ENCODE measurements at regions not wholly inside any gene's neighbourhood (a gene's known extent, or its start where the extent isn't known, plus 50 kb on each side); places are given as distances from the start of the nearest gene placed in this dataset.

DNA sequence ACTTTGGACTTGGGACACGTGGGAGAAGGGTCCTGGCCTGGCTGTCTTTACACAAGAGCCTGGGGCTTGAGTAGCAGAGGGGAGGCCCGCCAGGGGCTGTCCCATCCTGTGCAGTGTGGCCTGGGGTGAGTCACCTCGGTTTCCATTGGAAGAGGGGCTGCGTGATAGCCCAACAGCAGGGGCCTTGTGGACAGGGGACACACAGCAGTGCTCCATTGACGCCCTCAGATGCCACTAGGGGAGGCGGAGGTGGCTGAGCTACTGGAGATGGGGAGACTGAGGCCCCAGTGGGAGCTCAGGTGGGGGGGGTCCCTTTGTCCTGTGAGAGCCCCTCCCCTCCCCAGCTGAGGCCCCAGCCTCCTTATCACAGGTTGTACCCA lies 50.0 kb upstream of the RNU6ATAC start:
- H3K27me3 ChIP-seq (ENCODE audit: control insufficient read depth in 3 of 3, insufficient read depth in 3 of 3, low read length in 3 of 3) = no peaks in the 10 kb centered on the region
- peaks cover 0 to 4% (median 0%) of the 10 kb centered on the region in 3 donors for H3K9me3 ChIP-seq (ENCODE audit: control insufficient read depth in 3 of 3, low read length in 3 of 3)
- no peak overlapping the region for H3K4me3 ChIP-seq (ENCODE audit: low read length in 3 of 3)
- H3K4me1 ChIP-seq (ENCODE audit: control insufficient read depth in 3 of 3, insufficient read depth in 3 of 3, low read length in 3 of 3) = peaks cover 28 to 38% (median 36%) of the 10 kb centered on the region in 3 donors
- peak overlapping the region in 1 of 3 donors; percentile 25 for H3K9ac ChIP-seq (ENCODE audit: low read depth in 1 of 3, low read length in 3 of 3)
- H3K36me3 ChIP-seq (ENCODE audit: control insufficient read depth in 3 of 3, insufficient read depth in 3 of 3, low read length in 3 of 3) = no peaks in the 10 kb centered on the region
- H3K27ac ChIP-seq (ENCODE audit: low read depth, low read length) = no peak overlapping the region

DNA sequence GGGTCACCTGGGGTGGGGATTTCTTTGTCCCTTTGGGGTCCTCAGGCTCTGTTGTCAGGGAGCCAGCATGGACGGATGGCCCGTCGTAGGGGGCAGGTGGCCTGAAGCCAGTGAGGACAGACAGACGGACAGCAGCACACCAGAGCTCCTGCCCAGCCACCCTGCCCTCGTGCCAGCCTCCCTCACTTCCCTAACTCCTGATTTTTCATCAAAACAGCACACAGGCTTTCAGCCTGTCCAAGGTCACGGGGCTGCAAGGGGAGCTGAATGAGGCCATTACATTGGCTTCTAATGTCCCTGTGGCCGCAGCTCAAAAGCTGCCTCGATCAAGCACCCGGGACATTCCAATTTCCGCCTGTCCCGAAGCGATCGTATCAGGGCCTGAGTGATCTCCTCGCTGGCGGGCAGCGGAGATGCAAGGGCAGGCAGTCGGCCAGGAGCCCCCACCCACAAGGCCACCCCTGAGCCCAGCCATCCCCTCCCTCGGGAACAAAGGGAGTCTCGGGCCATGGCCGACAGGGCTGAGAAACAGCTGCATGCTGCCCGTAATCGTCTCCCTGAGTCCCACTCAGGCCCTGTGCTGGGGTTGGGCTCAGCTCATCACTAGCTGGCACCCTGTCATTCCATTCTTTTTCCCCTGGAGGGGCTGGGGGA lies 50.5 kb upstream of the RNU6ATAC start:
- H3K9me3 ChIP-seq (ENCODE audit: control insufficient read depth in 3 of 3, low read length in 3 of 3) = peaks cover 0 to 4% (median 0%) of the 10 kb centered on the region in 3 donors
- peak overlapping the region; percentile 60 for H3K27ac ChIP-seq (ENCODE audit: low read depth, low read length)
- peak overlapping the region in 1 of 3 donors; percentile 16 for H3K9ac ChIP-seq (ENCODE audit: low read depth in 1 of 3, low read length in 3 of 3)
- no peak overlapping the region for H3K4me3 ChIP-seq (ENCODE audit: low read length in 3 of 3)
- no peaks in the 10 kb centered on the region for H3K27me3 ChIP-seq (ENCODE audit: control insufficient read depth in 3 of 3, insufficient read depth in 3 of 3, low read length in 3 of 3)
- H3K36me3 ChIP-seq (ENCODE audit: control insufficient read depth in 3 of 3, insufficient read depth in 3 of 3, low read length in 3 of 3) = no peaks in the 10 kb centered on the region
- peaks cover 22 to 32% (median 31%) of the 10 kb centered on the region in 3 donors for H3K4me1 ChIP-seq (ENCODE audit: control insufficient read depth in 3 of 3, insufficient read depth in 3 of 3, low read length in 3 of 3)

DNA sequence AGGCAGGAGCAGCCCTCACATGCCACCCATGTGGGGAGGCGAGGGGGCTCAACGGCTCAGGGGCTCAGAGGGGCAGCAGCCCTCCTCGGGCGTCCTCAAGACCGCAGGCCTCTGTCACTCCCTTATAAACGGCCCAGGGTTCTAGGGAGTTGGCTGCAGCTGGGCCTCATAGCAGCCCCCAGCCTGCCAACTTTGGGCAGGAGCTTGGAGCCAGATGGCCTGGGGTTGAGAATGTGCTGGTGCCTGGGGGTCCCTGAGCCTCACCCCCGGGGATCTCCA lies 51.0 kb upstream of the RNU6ATAC start:
- Histone ChIP-seq H3K36me3 (ENCODE audit: control insufficient read depth in 3 of 3, insufficient read depth in 3 of 3, low read length in 3 of 3) (no peaks in the 10 kb centered on the region), H3K9me3 (ENCODE audit: control insufficient read depth in 3 of 3, low read length in 3 of 3) (peaks cover 0 to 4% (median 0%) of the 10 kb centered on the region in 3 donors), H3K4me3 (ENCODE audit: low read length in 3 of 3) (no peak overlapping the region), H3K27me3 (ENCODE audit: control insufficient read depth in 3 of 3, insufficient read depth in 3 of 3, low read length in 3 of 3) (no peaks in the 10 kb centered on the region), H3K9ac (ENCODE audit: low read depth in 1 of 3, low read length in 3 of 3) (no peak overlapping the region), H3K4me1 (ENCODE audit: control insufficient read depth in 3 of 3, insufficient read depth in 3 of 3, low read length in 3 of 3) (peaks cover 18 to 28% (median 26%) of the 10 kb centered on the region in 3 donors), H3K27ac (ENCODE audit: low read depth, low read length) (peak overlapping the region; percentile 60)

DNA sequence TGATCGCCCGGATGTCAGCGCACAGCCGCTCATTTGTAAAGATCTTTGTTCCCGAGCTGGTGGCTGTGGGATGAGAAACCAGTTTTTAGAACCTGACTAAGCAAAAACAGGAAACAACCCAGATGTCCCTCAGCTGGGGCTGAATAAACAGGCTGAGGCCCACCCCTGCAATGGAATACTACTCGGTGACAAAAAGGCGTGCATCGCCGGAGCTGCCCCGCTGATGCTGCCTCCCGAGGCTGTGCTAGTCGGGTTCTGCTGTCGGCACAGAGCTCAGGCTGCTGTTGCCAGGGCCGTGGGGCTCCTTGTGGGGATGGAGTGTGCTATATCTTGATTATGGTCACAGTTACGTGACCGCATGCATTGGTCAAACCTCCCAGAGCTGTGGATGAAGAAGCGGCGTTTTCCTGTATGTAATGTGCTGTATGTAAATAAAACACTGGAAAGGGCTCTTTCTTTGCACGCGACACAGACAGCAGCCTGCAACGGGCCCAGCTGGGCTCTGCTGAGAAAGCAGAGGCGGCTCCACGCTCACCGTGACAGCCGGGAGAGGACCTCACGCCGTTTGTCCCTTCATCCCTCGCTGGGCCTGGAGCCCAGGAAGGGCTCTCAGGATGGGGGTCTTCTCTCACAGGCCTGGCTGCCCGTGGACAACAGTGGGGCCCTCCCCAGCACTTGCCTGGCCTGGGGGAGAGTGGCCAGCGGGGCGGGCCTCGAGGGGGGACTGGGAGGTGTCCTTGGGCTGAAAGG lies 51.5 kb upstream of the RNU6ATAC start:
- no peaks in the 10 kb centered on the region for H3K27me3 ChIP-seq (ENCODE audit: control insufficient read depth in 3 of 3, insufficient read depth in 3 of 3, low read length in 3 of 3)
- peaks cover 0 to 4% (median 0%) of the 10 kb centered on the region in 3 donors for H3K9me3 ChIP-seq (ENCODE audit: control insufficient read depth in 3 of 3, low read length in 3 of 3)
- H3K4me3 ChIP-seq (ENCODE audit: low read length in 3 of 3) = no peak overlapping the region
- no peak overlapping the region for H3K9ac ChIP-seq (ENCODE audit: low read depth in 1 of 3, low read length in 3 of 3)
- peak overlapping the region; percentile 60 for H3K27ac ChIP-seq (ENCODE audit: low read depth, low read length)
- peaks cover 13 to 23% (median 21%) of the 10 kb centered on the region in 3 donors for H3K4me1 ChIP-seq (ENCODE audit: control insufficient read depth in 3 of 3, insufficient read depth in 3 of 3, low read length in 3 of 3)
- H3K36me3 ChIP-seq (ENCODE audit: control insufficient read depth in 3 of 3, insufficient read depth in 3 of 3, low read length in 3 of 3) = no peaks in the 10 kb centered on the region

DNA sequence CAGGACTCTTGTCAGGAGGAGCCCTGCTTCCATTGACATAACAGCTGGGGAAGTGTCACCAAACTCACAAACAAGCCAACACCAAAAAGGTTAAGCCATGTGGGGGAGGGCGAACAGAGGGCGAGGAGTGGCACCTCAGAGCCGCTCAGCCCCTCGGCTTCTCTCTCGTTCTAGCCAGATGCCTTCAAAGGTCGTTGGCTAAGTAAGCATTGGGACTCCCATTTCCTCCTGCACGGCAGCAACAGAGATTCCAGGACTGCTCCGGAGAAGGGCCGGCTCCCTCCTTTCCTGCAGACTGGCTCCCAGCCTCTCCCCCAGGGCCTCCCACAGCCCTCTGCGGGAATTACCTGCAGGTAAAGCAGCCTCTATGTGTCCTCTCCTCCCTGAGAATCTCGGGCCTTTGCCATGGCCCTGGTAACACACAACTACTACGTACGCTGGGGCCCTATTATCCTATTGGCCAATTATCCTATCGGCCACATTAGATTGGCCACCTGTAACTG lies 52.1 kb upstream of the RNU6ATAC start:
- Histone ChIP-seq H3K27ac (ENCODE audit: low read depth, low read length) (no peak overlapping the region), H3K4me3 (ENCODE audit: low read length in 3 of 3) (no peak overlapping the region), H3K9ac (ENCODE audit: low read depth in 1 of 3, low read length in 3 of 3) (no peak overlapping the region), H3K4me1 (ENCODE audit: control insufficient read depth in 3 of 3, insufficient read depth in 3 of 3, low read length in 3 of 3) (peaks cover 7 to 16% (median 15%) of the 10 kb centered on the region in 3 donors), H3K9me3 (ENCODE audit: control insufficient read depth in 3 of 3, low read length in 3 of 3) (peaks cover 0 to 4% (median 0%) of the 10 kb centered on the region in 3 donors), H3K27me3 (ENCODE audit: control insufficient read depth in 3 of 3, insufficient read depth in 3 of 3, low read length in 3 of 3) (no peaks in the 10 kb centered on the region), H3K36me3 (ENCODE audit: control insufficient read depth in 3 of 3, insufficient read depth in 3 of 3, low read length in 3 of 3) (no peaks in the 10 kb centered on the region)

DNA sequence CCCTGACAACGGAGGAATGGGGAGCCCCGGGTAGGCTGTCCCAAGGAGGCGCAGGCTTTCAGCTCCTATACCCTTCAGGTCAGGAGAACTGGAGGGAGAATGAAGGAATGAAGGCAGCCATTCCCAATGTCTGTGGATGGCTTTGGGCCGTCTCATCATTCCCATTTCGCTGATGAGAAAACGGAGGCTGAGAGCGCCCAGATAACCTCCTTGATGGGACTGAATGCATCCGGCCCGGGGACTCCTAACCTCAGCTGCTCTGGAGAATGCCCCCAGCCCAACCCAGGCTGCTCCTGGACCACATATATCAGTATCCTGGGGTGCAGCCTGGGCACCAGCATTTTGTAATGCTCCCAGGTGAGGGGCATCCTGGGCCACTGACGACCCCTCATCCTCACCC lies 52.6 kb upstream of the RNU6ATAC start:
- Histone ChIP-seq H3K4me3 (ENCODE audit: low read length in 3 of 3) (no peak overlapping the region), H3K4me1 (ENCODE audit: control insufficient read depth in 3 of 3, insufficient read depth in 3 of 3, low read length in 3 of 3) (peaks cover 7 to 15% (median 13%) of the 10 kb centered on the region in 3 donors), H3K36me3 (ENCODE audit: control insufficient read depth in 3 of 3, insufficient read depth in 3 of 3, low read length in 3 of 3) (no peaks in the 10 kb centered on the region), H3K27me3 (ENCODE audit: control insufficient read depth in 3 of 3, insufficient read depth in 3 of 3, low read length in 3 of 3) (no peaks in the 10 kb centered on the region), H3K27ac (ENCODE audit: low read depth, low read length) (no peak overlapping the region), H3K9me3 (ENCODE audit: control insufficient read depth in 3 of 3, low read length in 3 of 3) (peaks cover 0 to 4% (median 0%) of the 10 kb centered on the region in 3 donors), H3K9ac (ENCODE audit: low read depth in 1 of 3, low read length in 3 of 3) (no peak overlapping the region)

DNA sequence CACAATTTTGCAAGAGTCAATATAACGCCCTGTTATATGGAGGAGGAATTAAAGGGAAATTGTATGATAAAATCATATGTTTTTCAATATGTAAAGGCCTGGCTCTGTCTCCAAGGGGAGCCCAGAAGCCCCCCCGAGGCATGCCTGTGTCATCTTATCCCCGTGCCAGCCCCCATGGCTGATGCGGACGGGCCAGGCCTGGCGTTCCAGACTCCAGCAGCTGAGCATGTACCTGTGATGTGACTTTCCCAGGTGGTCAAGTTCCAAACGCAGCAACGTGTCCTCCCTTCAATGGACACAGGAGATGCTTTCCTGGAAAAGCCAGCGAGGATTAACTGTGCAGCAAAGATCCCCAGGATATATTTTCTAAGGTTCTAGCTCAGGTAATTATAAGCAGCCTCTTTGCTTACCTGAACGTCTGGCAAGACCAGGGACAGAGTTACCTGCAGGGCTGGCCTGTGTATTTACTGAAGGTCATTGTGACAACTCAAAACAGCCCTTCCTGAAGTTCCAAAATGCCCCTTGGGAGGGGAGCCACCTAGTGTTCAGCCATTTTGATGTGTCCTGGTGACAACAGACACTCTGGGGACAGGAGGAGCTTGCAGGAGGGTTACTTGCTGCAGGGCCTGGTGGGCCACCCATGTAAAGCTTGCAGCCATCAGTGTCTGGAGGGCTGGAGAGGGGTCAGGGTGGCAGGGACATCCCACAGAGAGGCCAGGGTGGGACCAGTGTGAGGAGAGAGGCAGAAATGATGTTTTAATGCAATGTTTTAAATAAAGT lies 53.3 kb upstream of the RNU6ATAC start:
- Histone ChIP-seq H3K27me3 (ENCODE audit: control insufficient read depth in 3 of 3, insufficient read depth in 3 of 3, low read length in 3 of 3) (no peaks in the 10 kb centered on the region), H3K36me3 (ENCODE audit: control insufficient read depth in 3 of 3, insufficient read depth in 3 of 3, low read length in 3 of 3) (no peaks in the 10 kb centered on the region), H3K9ac (ENCODE audit: low read depth in 1 of 3, low read length in 3 of 3) (no peak overlapping the region), H3K9me3 (ENCODE audit: control insufficient read depth in 3 of 3, low read length in 3 of 3) (peaks cover 0 to 4% (median 0%) of the 10 kb centered on the region in 3 donors), H3K4me1 (ENCODE audit: control insufficient read depth in 3 of 3, insufficient read depth in 3 of 3, low read length in 3 of 3) (peaks cover 7 to 15% (median 13%) of the 10 kb centered on the region in 3 donors), H3K4me3 (ENCODE audit: low read length in 3 of 3) (no peak overlapping the region), H3K27ac (ENCODE audit: low read depth, low read length) (no peak overlapping the region)

DNA sequence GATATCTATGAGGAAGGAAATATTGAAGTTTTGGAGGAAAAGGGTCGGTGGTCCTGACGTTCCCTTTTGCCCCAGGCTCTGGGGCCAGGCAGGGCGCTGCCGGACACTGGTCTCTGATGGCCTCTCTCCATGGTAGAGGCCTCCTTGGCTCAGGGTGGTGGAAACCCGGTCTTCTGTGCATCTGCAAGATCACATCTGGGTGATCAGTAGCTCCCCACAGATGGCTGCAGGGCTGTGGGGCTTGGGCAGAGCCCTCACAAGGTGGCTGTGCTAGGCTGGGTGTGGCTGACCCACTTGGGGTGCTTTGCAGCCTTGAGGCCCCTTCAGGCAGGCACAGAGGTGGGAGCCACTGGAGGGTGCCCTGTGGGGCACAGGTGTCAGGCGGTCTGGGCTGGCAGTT lies 53.9 kb upstream of the RNU6ATAC start:
- H3K9me3 ChIP-seq (ENCODE audit: control insufficient read depth in 3 of 3, low read length in 3 of 3) = no peaks in the 10 kb centered on the region
- no peaks in the 10 kb centered on the region for H3K27me3 ChIP-seq (ENCODE audit: control insufficient read depth in 3 of 3, insufficient read depth in 3 of 3, low read length in 3 of 3)
- peaks cover 7 to 15% (median 13%) of the 10 kb centered on the region in 3 donors for H3K4me1 ChIP-seq (ENCODE audit: control insufficient read depth in 3 of 3, insufficient read depth in 3 of 3, low read length in 3 of 3)
- peak overlapping the region in 1 of 3 donors; percentile 3 for H3K9ac ChIP-seq (ENCODE audit: low read depth in 1 of 3, low read length in 3 of 3)
- no peak overlapping the region for H3K4me3 ChIP-seq (ENCODE audit: low read length in 3 of 3)
- no peak overlapping the region for H3K27ac ChIP-seq (ENCODE audit: low read depth, low read length)
- no peaks in the 10 kb centered on the region for H3K36me3 ChIP-seq (ENCODE audit: control insufficient read depth in 3 of 3, insufficient read depth in 3 of 3, low read length in 3 of 3)

DNA sequence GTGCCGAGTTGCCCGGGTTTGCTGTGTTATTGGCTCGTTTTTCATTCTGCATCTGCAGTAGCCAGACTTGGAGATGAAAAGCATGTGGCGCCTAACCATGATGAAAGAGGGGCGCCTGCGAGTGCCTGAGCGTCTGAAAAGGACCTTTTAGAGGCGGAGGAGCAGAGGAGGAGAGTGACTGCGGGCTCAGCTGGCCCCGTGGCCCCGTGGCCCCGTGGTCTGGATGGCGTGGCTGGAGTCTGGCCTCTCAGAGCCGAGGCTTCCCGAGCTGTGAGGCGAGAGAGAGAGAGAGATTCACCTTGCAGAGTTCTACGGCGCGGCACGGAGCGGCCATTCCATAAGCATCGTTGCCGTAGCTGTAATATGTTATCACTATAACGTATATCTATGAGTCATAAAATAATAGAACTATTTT lies 55.3 kb upstream of the RNU6ATAC start:
- Histone ChIP-seq H3K4me3 (ENCODE audit: low read length in 3 of 3) (no peak overlapping the region), H3K27ac (ENCODE audit: low read depth, low read length) (no peak overlapping the region), H3K4me1 (ENCODE audit: control insufficient read depth in 3 of 3, insufficient read depth in 3 of 3, low read length in 3 of 3) (peaks cover 7 to 14% (median 13%) of the 10 kb centered on the region in 3 donors), H3K9me3 (ENCODE audit: control insufficient read depth in 3 of 3, low read length in 3 of 3) (no peaks in the 10 kb centered on the region), H3K9ac (ENCODE audit: low read depth in 1 of 3, low read length in 3 of 3) (no peak overlapping the region), H3K27me3 (ENCODE audit: control insufficient read depth in 3 of 3, insufficient read depth in 3 of 3, low read length in 3 of 3) (no peaks in the 10 kb centered on the region), H3K36me3 (ENCODE audit: control insufficient read depth in 3 of 3, insufficient read depth in 3 of 3, low read length in 3 of 3) (no peaks in the 10 kb centered on the region)
